Activated T-helper 1 cell treated with anti-CD3 and anti-CD28 coated beads, Interleukin-12 subunit alpha, Interleukin-12 subunit beta, Interleukin-2, Interleukin-4 antibody, amounts not matched to agents 30 ng/mL and 10 ng/mL and 1 ng/mL, durations not matched to agents 14 hours and 24 hours and 36 hours (primary cell): ENCODE measurements at regions not wholly inside any gene's neighbourhood (a gene's known extent, or its start where the extent isn't known, plus 50 kb on each side); places are given as distances from the start of the nearest gene placed in this dataset.
"Not testable (repeated sequence)": the region's sequence is repeated elsewhere in the genome, so short reads cannot be mapped to it uniquely, and the experiment has no call there.

ENCODE experiments used
- DNase-seq: peaks from one replicate; pipeline ENCODE4 v3.0.0; 2021; ENCODE audit warnings: low spot score
- H3K27ac Mint-ChIP-seq: one replicate; pipeline ENCODE4 v1.8.0; 2021; ENCODE audit warnings: mild to moderate bottlenecking, mixed read lengths
- H3K27me3 Mint-ChIP-seq: one replicate; pipeline ENCODE4 v1.8.0; 2022; ENCODE audit warnings: mild to moderate bottlenecking, moderate library complexity, mixed read lengths; ENCODE audit not compliant: insufficient read depth
- H3K36me3 Mint-ChIP-seq: one replicate; pipeline ENCODE4 v1.8.0; 2021; ENCODE audit warnings: low read depth, mixed read lengths
- H3K4me1 Mint-ChIP-seq: one replicate; pipeline ENCODE4 v1.8.0; 2021; ENCODE audit warnings: low read depth, mixed read lengths
- H3K4me3 Mint-ChIP-seq: one replicate; pipeline ENCODE4 v1.8.0; 2021; ENCODE audit warnings: mild to moderate bottlenecking, moderate library complexity, mixed read lengths
- H3K9me3 Mint-ChIP-seq: one replicate; pipeline ENCODE4 v1.8.0; 2021; ENCODE audit warnings: mixed read lengths
- intact Hi-C: fragments of 100-400 bp; cut with micrococcal nuclease; formaldehyde crosslinking; loops from one replicate; pipeline ENCODE4 v1.15.1; 2024

- DNase-seq: no peak
- intact Hi-C loops: no loop called here
- H3K27me3 Mint-ChIP-seq: no peaks in the 10 kb centered on the region
- H3K4me1 Mint-ChIP-seq: no peaks in the 10 kb centered on the region
- H3K9me3 Mint-ChIP-seq: peaks cover 9% of the 10 kb centered on the region
- H3K27ac Mint-ChIP-seq: no peak overlapping the region
- no peaks in the 10 kb centered on the region for H3K36me3 Mint-ChIP-seq
- H3K4me3 Mint-ChIP-seq: no peak overlapping the region
These were observed 1099.4 kb downstream of the TSPY10 start for GRCh38 chrY:10627116-10627515.

DNA sequence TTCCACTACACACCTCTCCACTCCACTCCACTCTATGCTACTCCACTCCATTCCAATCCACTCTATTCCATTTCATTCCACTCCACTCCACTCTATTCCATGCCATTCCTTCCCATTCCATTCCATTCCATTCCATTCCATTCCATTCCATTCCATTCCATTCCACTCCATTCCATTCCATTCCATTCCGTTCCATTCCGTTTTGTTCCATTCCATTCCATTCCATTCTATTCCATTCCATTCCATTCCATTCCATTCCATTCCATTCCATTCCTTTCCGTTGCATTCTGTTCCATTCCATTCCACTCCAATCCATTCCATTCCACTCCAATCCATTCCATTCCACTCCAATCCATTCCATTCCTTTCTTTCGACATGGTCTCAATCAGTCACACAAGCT is 1121.1 kb downstream of the TSPY10 start:
- H3K27ac Mint-ChIP-seq, DNase-seq, H3K4me3 Mint-ChIP-seq, H3K27me3 Mint-ChIP-seq, intact Hi-C loops, H3K36me3 Mint-ChIP-seq, H3K4me1 Mint-ChIP-seq: not testable (repeated sequence)
- H3K9me3 Mint-ChIP-seq: peaks cover 30% of the 10 kb centered on the region

- H3K4me1 Mint-ChIP-seq, DNase-seq, H3K4me3 Mint-ChIP-seq, H3K27ac Mint-ChIP-seq, H3K36me3 Mint-ChIP-seq, intact Hi-C loops, H3K27me3 Mint-ChIP-seq: not testable (repeated sequence)
- peaks cover 64% of the 10 kb centered on the region for H3K9me3 Mint-ChIP-seq
These were observed 1129.4 kb downstream of the TSPY10 start for GRCh38 chrY:10657120-10657519.

DNA sequence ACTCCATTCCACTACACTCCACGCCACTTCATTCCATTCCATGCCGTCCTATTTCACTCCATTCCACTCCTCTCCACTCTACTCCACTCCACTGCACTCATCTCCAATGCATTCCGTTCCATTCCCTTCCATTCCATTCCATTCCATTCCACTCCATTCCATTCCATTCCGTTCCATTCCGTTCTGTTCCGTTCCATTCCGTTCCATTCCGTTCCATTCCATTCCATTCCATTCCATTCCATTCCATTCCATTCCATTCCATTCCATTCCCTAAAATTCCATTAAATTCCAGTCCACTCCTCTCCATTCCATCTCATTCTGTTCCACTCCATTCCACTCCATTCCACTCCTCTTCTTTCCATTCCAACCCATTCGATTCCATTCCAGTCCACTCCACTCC is 1139.1 kb downstream of the TSPY10 start:
- no peak overlapping the region for H3K4me3 Mint-ChIP-seq
- H3K4me1 Mint-ChIP-seq: no peaks in the 10 kb centered on the region
- intact Hi-C loops: no loop called here
- H3K27ac Mint-ChIP-seq: no peak overlapping the region
- H3K36me3 Mint-ChIP-seq: peaks cover 3% of the 10 kb centered on the region
- no peak for DNase-seq
- H3K27me3 Mint-ChIP-seq: no peaks in the 10 kb centered on the region
- H3K9me3 Mint-ChIP-seq: peaks cover 54% of the 10 kb centered on the region

GRCh38 chrY:10686414-10686813 is 1158.7 kb downstream of the TSPY10 start:
- H3K4me1 Mint-ChIP-seq: no peaks in the 10 kb centered on the region
- no peaks in the 10 kb centered on the region for H3K27me3 Mint-ChIP-seq
- intact Hi-C loops: no loop called here
- no peak overlapping the region for H3K4me3 Mint-ChIP-seq
- H3K27ac Mint-ChIP-seq: no peak overlapping the region
- peaks cover 78% of the 10 kb centered on the region for H3K9me3 Mint-ChIP-seq
- peaks cover 7% of the 10 kb centered on the region for H3K36me3 Mint-ChIP-seq
- DNase-seq: no peak
